Activated CD4-positive, alpha-beta memory T cell treated with anti-CD3 and anti-CD28 coated beads, Interleukin-2, amount 10 ng/mL, durations not matched to agents 7 days and 5 days (primary cell): ENCODE measurements at regions not wholly inside any gene's neighbourhood (a gene's known extent, or its start where the extent isn't known, plus 50 kb on each side); places are given as distances from the start of the nearest gene placed in this dataset.

Experiments used
- CTCF ChIA-PET: fragments of 350-600 bp; sonication (Branson Sonifier 250); formaldehyde crosslinking; loops from one replicate; lab custom pipeline; 2021; ENCODE audit warnings: antibody characterized with exemption, inconsistent platforms; lab: Charles Lee
- POLR2A ChIA-PET: fragments of 350-600 bp; sonication (Branson Sonifier 250); formaldehyde crosslinking; loops from one replicate; lab custom pipeline; 2021; ENCODE audit warnings: antibody characterized with exemption; lab: Charles Lee
- DNase-seq: peaks from one replicate; pipeline ENCODE4 v3.0.0-alpha.2; 2020
- H3K27ac Mint-ChIP-seq: one replicate; pipeline ENCODE4 v1.8.0; 2021; ENCODE audit warnings: mild to moderate bottlenecking, mixed read lengths
- H3K27me3 Mint-ChIP-seq: one replicate; pipeline ENCODE4 v1.8.0; 2021; ENCODE audit warnings: mixed read lengths
- H3K36me3 Mint-ChIP-seq: one replicate; pipeline ENCODE4 v1.8.0; 2021; ENCODE audit warnings: low read depth, mixed read lengths
- H3K4me1 Mint-ChIP-seq: one replicate; pipeline ENCODE4 v1.8.0; 2021; ENCODE audit warnings: mixed read lengths
- H3K4me3 Mint-ChIP-seq: one replicate; pipeline ENCODE4 v1.8.0; 2021; ENCODE audit warnings: mild to moderate bottlenecking, mixed read lengths
- H3K9me3 Mint-ChIP-seq: one replicate; pipeline ENCODE4 v1.8.0; 2021; ENCODE audit warnings: mixed read lengths

DNA sequence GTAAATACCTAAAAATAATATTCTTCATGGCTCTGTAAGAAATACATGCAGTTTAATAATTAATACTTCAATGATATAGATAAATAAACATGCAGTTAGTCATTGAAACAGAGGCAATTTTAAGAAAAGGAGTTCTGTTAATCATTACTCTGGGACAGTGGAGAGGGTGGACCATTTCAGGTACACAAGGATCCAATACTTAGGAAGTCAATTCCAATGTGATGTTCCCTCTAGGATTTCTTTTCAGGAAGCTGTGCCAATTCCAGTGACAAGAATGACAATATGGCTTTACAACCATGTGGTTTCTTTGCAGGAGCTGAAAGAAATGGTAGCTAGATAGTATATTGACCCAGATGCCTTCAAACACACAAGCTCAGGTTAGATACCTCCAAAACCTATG, 175.8 kb upstream of the NETO1 start:
- Mint-ChIP-seq H3K9me3 (peaks cover 17% of the 10 kb centered on the region), H3K4me3 (no peak overlapping the region), H3K36me3 (no peaks in the 10 kb centered on the region), H3K4me1 (no peaks in the 10 kb centered on the region), H3K27me3 (no peaks in the 10 kb centered on the region), H3K27ac (no peak overlapping the region)
- POLR2A ChIA-PET = no interaction called here
- CTCF ChIA-PET = no interaction called here
- no peak for DNase-seq

GRCh38 chr18:73043211-73043610, 175.4 kb upstream of the NETO1 start:
- Mint-ChIP-seq H3K27ac (no peak overlapping the region), H3K9me3 (peaks cover 18% of the 10 kb centered on the region), H3K4me1 (no peaks in the 10 kb centered on the region), H3K36me3 (no peaks in the 10 kb centered on the region), H3K4me3 (no peak overlapping the region), H3K27me3 (no peaks in the 10 kb centered on the region)
- ChIA-PET CTCF (no interaction called here), POLR2A (no interaction called here)
- DNase-seq = no peak

DNA sequence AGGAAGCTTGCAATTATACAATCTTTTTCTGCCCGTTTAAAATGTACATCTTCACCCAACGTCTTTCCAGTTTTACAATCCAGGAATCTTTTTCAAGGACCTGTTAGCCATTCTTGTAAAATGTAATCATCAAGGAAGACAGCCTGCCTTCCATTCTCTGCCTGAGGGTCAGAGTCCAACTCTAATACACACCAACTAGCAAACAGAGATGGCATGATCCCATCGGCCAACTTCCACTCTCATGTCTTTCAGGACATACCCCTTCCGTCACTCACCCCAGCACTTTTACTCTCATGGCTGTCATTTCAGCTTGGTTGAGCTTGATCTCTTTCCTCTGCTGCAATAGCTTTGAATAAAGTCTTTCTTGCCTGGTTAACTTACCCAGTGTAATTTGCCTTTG, 172.5 kb upstream of the NETO1 start:
- ChIA-PET POLR2A (no interaction called here), CTCF (no interaction called here)
- H3K9me3 Mint-ChIP-seq = peaks cover 8% of the 10 kb centered on the region
- no peak for DNase-seq
- no peak overlapping the region for H3K27ac Mint-ChIP-seq
- no peaks in the 10 kb centered on the region for H3K27me3 Mint-ChIP-seq
- no peaks in the 10 kb centered on the region for H3K36me3 Mint-ChIP-seq
- no peaks in the 10 kb centered on the region for H3K4me1 Mint-ChIP-seq
- no peak overlapping the region for H3K4me3 Mint-ChIP-seq

GRCh38 chr18:73038336-73038735, 170.5 kb upstream of the NETO1 start:
- no peaks in the 10 kb centered on the region for H3K27me3 Mint-ChIP-seq
- no peak for DNase-seq
- no peaks in the 10 kb centered on the region for H3K4me1 Mint-ChIP-seq
- no peak overlapping the region for H3K4me3 Mint-ChIP-seq
- POLR2A ChIA-PET = no interaction called here
- no peak overlapping the region for H3K27ac Mint-ChIP-seq
- H3K36me3 Mint-ChIP-seq = no peaks in the 10 kb centered on the region
- peaks cover 10% of the 10 kb centered on the region for H3K9me3 Mint-ChIP-seq
- CTCF ChIA-PET = no interaction called here

DNA sequence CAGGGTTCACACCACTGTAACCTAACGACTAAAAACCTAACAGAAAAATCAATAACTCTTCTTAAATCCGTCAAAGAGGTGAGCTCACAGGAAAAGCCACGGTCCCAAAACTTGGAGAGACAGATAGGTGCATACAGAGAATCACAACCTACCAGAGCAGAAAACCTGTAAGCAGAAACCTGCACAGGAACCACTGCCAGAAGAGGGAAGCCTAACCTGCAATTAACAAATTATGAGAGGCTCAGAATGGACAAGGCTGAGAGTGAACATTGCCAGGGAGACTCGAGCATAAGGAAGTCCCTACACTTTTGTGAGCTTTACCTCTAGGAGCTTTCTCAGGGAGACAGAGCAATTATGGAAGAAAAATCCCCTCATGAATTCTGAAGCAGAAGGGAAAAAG, 156.2 kb upstream of the NETO1 start:
- Mint-ChIP-seq H3K9me3 (peaks cover 21% of the 10 kb centered on the region), H3K36me3 (no peaks in the 10 kb centered on the region), H3K27ac (no peak overlapping the region), H3K4me3 (no peak overlapping the region), H3K4me1 (no peaks in the 10 kb centered on the region), H3K27me3 (no peaks in the 10 kb centered on the region)
- POLR2A ChIA-PET = no interaction called here
- no peak for DNase-seq
- CTCF ChIA-PET = no interaction called here

DNA sequence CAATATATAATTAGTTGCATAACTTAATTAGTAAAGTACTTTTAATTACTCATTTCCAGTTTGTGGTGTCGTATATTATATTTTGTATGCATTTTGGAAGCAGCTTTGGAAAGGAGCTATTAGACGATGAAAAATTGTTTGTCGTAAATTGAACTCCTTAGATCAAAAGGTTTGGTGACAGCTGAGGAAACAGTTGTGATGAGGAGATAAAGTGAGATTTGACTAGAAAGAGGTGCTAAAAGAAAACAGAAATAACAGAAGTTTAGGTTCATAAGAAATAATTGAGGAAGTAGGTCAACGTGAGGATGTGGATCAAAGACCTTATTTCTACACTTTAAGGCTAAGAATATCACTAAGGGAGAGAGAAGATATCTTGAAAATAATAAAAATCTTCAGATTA, 141.9 kb upstream of the NETO1 start:
- Mint-ChIP-seq H3K27ac (no peak overlapping the region), H3K4me1 (no peaks in the 10 kb centered on the region), H3K27me3 (no peaks in the 10 kb centered on the region), H3K9me3 (peaks cover 4% of the 10 kb centered on the region), H3K4me3 (no peak overlapping the region), H3K36me3 (no peaks in the 10 kb centered on the region)
- no peak for DNase-seq
- ChIA-PET POLR2A (no interaction called here), CTCF (no interaction called here)

DNA sequence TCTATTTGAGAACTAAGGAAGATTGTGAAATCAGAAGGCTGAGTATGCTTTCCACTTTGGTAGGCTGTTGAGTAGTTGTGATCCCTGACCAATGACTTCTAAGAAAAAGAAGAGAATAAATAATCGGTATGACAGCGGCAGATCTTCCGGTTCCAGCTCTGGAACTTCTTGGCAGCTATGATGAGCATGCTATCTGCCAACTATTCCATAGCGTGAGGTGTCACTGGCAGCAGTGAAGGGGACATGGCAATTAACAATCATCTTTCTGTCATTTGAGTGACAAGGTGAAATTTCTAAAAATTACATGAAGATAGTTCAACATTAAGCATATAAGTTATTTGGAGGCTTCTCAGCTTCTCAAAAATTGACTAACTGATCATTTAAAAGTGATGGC, 140.1 kb upstream of the NETO1 start:
- CTCF ChIA-PET = no interaction called here
- no peaks in the 10 kb centered on the region for H3K27me3 Mint-ChIP-seq
- POLR2A ChIA-PET = no interaction called here
- H3K4me3 Mint-ChIP-seq = no peak overlapping the region
- H3K4me1 Mint-ChIP-seq = no peaks in the 10 kb centered on the region
- DNase-seq = no peak
- peaks cover 7% of the 10 kb centered on the region for H3K9me3 Mint-ChIP-seq
- H3K36me3 Mint-ChIP-seq = no peaks in the 10 kb centered on the region
- H3K27ac Mint-ChIP-seq = no peak overlapping the region

DNA sequence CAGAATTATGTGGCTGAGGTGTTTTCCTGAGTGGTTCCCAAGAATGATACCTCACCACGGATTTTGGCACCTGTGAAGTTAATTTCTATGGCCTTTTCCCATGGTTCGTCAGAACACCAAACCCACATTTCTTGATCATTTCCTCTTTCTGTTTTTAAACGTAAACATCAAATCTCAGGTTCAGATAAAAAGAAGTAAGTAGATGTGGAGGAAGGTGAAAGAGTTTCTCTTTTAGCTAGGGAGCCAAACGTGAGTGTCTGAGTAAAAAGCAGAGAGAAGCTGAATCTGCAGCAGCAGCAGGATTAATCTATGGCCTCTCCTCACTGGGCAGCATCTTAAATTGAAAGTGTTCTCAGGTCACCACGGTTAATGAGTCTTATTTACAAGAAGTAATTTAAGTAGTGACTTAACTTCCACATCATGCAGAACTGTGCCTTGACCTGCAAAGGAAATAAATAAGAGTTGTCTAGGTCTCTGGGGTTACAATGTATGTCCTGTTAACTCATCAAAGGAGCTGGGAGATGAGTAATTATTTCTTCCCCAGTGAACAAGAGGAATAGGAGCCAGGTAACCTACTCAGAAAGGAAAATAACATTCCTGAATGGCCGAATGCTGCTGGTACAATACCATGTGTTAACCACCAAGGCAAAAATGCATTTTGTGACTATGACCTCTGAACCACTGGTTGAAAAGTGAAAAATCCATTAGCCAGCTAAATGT, 139.6 kb upstream of the NETO1 start:
- DNase-seq = no peak
- ChIA-PET POLR2A (no interaction called here), CTCF (no interaction called here)
- Mint-ChIP-seq H3K27ac (no peak overlapping the region), H3K27me3 (no peaks in the 10 kb centered on the region), H3K4me3 (no peak overlapping the region), H3K4me1 (no peaks in the 10 kb centered on the region), H3K9me3 (peaks cover 7% of the 10 kb centered on the region), H3K36me3 (no peaks in the 10 kb centered on the region)

- ChIA-PET CTCF (no interaction called here), POLR2A (no interaction called here)
- Mint-ChIP-seq H3K27me3 (no peaks in the 10 kb centered on the region), H3K36me3 (no peaks in the 10 kb centered on the region), H3K4me1 (no peaks in the 10 kb centered on the region), H3K27ac (no peak overlapping the region), H3K4me3 (no peak overlapping the region), H3K9me3 (peaks cover 5% of the 10 kb centered on the region)
- no peak for DNase-seq
These were observed 138.5 kb upstream of the NETO1 start for GRCh38 chr18:73006331-73006730.

DNA sequence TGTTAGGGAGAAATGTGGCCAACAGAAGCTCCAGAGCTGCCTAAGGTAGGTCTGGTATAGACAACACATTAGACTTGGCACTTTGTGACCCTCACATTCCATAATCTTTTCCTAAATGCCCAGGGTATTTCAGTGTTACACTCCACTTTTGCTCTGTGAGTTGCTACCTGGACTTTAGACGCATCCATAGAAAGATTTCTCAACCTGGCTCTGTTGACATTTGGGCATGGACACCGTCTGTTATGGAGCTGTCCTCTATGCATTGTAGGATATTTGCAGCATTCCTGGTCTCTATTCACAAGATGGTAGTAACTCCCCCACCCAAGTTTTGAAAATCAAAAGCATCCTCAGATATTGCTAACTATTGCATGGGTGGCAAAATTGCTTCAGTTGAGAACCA, 136.5 kb upstream of the NETO1 start:
- no peaks in the 10 kb centered on the region for H3K27me3 Mint-ChIP-seq
- ChIA-PET POLR2A (no interaction called here), CTCF (no interaction called here)
- DNase-seq = no peak
- H3K4me3 Mint-ChIP-seq = no peak overlapping the region
- H3K9me3 Mint-ChIP-seq = peaks cover 7% of the 10 kb centered on the region
- H3K4me1 Mint-ChIP-seq = no peaks in the 10 kb centered on the region
- H3K36me3 Mint-ChIP-seq = no peaks in the 10 kb centered on the region
- no peak overlapping the region for H3K27ac Mint-ChIP-seq

GRCh38 chr18:72999971-73000607, 132.3 kb upstream of the NETO1 start:
- H3K27me3 Mint-ChIP-seq = no peaks in the 10 kb centered on the region
- CTCF ChIA-PET = no interaction called here

GRCh38 chr18:72995558-72995957, 127.8 kb upstream of the NETO1 start:
- Mint-ChIP-seq H3K9me3 (peaks cover 11% of the 10 kb centered on the region), H3K4me1 (no peaks in the 10 kb centered on the region), H3K27ac (no peak overlapping the region), H3K27me3 (no peaks in the 10 kb centered on the region), H3K4me3 (no peak overlapping the region), H3K36me3 (no peaks in the 10 kb centered on the region)
- CTCF ChIA-PET = interaction anchor here (0.7 kb wide), 1 partner anchor 83 kb away, joined by 3 read pairs; no protein-coding TSS in a partner anchor
- POLR2A ChIA-PET = no interaction called here
- no peak for DNase-seq

More at GRCh38 chr18:72999971-73000607, 132.3 kb upstream of the NETO1 start:
- H3K36me3 Mint-ChIP-seq = no peaks in the 10 kb centered on the region
- peaks cover 12% of the 10 kb centered on the region for H3K9me3 Mint-ChIP-seq
- no peak overlapping the region for H3K27ac Mint-ChIP-seq
- POLR2A ChIA-PET = no interaction called here
- no peaks in the 10 kb centered on the region for H3K4me1 Mint-ChIP-seq
- DNase-seq = no peak
- H3K4me3 Mint-ChIP-seq = no peak overlapping the region

GRCh38 chr18:72993250-72993649, 125.5 kb upstream of the NETO1 start:
- Mint-ChIP-seq H3K27ac (no peak overlapping the region), H3K9me3 (peaks cover 8% of the 10 kb centered on the region), H3K4me1 (no peaks in the 10 kb centered on the region), H3K36me3 (no peaks in the 10 kb centered on the region), H3K27me3 (no peaks in the 10 kb centered on the region), H3K4me3 (no peak overlapping the region)
- DNase-seq = no peak
- ChIA-PET POLR2A (no interaction called here), CTCF (no interaction called here)

- Mint-ChIP-seq H3K27ac (no peak overlapping the region), H3K4me3 (no peak overlapping the region), H3K4me1 (no peaks in the 10 kb centered on the region), H3K9me3 (peaks cover 7% of the 10 kb centered on the region), H3K36me3 (no peaks in the 10 kb centered on the region), H3K27me3 (no peaks in the 10 kb centered on the region)
- no peak for DNase-seq
- POLR2A ChIA-PET = no interaction called here
- CTCF ChIA-PET = no interaction called here
These were observed 123.6 kb upstream of the NETO1 start for GRCh38 chr18:72991379-72991778.
